Esophagus squamous epithelium (tissue), 4 donors: ENCODE measurements at regions not wholly inside any gene's neighbourhood (a gene's known extent, or its start where the extent isn't known, plus 50 kb on each side); places are given as distances from the start of the nearest gene placed in this dataset.

Experiments
- CTCF ChIP-seq, 6 experiments: fragments of 450-650 bp in 4 of 6; fragments of 200-600 bp in 2 of 6; sonication (generic) in 2 of 6; IDR thresholded peaks; one replicate each; pipeline ENCODE4 v1.5.1; 2016 to 2019; ENCODE audit warnings: antibody characterized with exemption in 6 of 6, mild to moderate bottlenecking in 4 of 6, moderate library complexity in 4 of 6
- POLR2A ChIP-seq, 4 donors: fragments of 450-650 bp; IDR thresholded peaks; one replicate each; pipeline ENCODE4 v1.6.1; 2017; ENCODE audit warnings: antibody characterized with exemption in 4 of 4, mild to moderate bottlenecking in 4 of 4, moderate library complexity in 3 of 4

GRCh38 chr11:71331631-71332030 lies 79.3 kb upstream of the SHANK2 start:
- TF ChIP-seq CTCF (IDR thresholded peaks at IDR 0.05): no peak
- no peak for TF ChIP-seq POLR2A (IDR thresholded peaks at IDR 0.05)
